Vagina (tissue), 2 donors: ENCODE measurements at regions not wholly inside any gene's neighbourhood (a gene's known extent, or its start where the extent isn't known, plus 50 kb on each side); places are given as distances from the start of the nearest gene placed in this dataset.

Experiments used
- POLR2A ChIP-seq, 2 donors: fragments of 450-650 bp; IDR thresholded peaks; one replicate each; pipeline ENCODE4 v1.6.1; 2017; ENCODE audit warnings: antibody characterized with exemption in 2 of 2, mild to moderate bottlenecking in 2 of 2, moderate library complexity in 2 of 2
- POLR2AphosphoS5 ChIP-seq, 2 donors: sonication (generic); formaldehyde crosslinking; IDR thresholded peaks; one replicate each; pipeline ENCODE4 v1.9.0; 2017; ENCODE audit warnings: antibody characterized with exemption in 2 of 2, mild to moderate bottlenecking in 2 of 2, low read depth in 1 of 2; ENCODE audit not compliant: insufficient read depth in 1 of 2
- TF ChIP-seq, protein P1 (sequence below), 3 experiments: fragments of 450-650 bp in 2 of 3; fragments of 200-600 bp in 1 of 3; sonication (generic) in 1 of 3; IDR thresholded peaks; one replicate each; pipeline ENCODE4 v1.5.1; 2017 to 2019; ENCODE audit warnings: antibody characterized with exemption in 3 of 3, mild to moderate bottlenecking in 2 of 3, moderate library complexity in 2 of 3

DNA sequence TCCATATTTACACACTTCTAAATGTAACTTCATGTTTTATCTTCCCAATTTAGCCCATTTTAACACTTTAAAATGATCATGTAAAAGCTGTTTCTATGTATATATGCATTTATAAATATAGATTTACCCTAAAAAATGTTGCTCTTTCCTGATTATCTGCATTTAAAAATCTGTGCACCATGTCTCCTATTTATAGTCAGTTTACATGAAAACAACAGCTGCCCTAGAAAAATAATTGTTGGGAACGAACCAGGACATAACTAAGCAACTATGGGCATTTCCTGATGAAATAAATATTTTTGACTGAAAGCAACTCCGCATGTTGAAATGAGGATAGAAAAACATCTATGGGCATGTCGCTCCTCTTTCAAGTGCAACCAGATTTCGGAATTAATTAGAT lies 1368.2 kb downstream of the FAM181B start:
- TF ChIP-seq POLR2A (IDR thresholded peaks at IDR 0.05) = no peak
- TF ChIP-seq, protein P1, sequence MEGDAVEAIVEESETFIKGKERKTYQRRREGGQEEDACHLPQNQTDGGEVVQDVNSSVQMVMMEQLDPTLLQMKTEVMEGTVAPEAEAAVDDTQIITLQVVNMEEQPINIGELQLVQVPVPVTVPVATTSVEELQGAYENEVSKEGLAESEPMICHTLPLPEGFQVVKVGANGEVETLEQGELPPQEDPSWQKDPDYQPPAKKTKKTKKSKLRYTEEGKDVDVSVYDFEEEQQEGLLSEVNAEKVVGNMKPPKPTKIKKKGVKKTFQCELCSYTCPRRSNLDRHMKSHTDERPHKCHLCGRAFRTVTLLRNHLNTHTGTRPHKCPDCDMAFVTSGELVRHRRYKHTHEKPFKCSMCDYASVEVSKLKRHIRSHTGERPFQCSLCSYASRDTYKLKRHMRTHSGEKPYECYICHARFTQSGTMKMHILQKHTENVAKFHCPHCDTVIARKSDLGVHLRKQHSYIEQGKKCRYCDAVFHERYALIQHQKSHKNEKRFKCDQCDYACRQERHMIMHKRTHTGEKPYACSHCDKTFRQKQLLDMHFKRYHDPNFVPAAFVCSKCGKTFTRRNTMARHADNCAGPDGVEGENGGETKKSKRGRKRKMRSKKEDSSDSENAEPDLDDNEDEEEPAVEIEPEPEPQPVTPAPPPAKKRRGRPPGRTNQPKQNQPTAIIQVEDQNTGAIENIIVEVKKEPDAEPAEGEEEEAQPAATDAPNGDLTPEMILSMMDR (IDR thresholded peaks at IDR 0.05) = no peak
- TF ChIP-seq POLR2AphosphoS5 (IDR thresholded peaks at IDR 0.05; ENCODE audit: insufficient read depth in 1 of 2, low read depth in 1 of 2) = no peak
